ENCODE measurements at regions not wholly inside any gene's neighbourhood (a gene's known extent, or its start where the extent isn't known, plus 50 kb on each side); places are given as distances from the start of the nearest gene placed in this dataset.

DNA sequence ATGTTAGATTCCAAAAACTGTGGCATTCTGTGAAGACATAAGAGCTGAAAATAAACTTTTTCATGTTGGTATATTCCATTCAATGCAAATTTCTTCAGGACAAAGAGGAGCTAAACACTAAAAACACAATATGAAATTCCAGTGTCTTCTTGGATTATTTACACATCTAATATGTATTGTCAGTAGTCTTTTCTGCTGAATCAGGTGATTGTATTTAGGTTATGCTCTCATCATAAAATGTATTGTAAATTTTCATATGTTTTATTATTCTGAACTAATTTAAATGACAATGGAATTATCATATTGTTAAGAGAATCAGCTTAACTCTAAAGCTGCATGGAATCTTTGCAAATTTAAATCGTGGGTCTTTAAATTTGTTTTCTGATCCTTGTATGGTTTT lies 526.7 kb downstream of the PDHA2 start:
- TF ChIP-seq, protein P1, sequence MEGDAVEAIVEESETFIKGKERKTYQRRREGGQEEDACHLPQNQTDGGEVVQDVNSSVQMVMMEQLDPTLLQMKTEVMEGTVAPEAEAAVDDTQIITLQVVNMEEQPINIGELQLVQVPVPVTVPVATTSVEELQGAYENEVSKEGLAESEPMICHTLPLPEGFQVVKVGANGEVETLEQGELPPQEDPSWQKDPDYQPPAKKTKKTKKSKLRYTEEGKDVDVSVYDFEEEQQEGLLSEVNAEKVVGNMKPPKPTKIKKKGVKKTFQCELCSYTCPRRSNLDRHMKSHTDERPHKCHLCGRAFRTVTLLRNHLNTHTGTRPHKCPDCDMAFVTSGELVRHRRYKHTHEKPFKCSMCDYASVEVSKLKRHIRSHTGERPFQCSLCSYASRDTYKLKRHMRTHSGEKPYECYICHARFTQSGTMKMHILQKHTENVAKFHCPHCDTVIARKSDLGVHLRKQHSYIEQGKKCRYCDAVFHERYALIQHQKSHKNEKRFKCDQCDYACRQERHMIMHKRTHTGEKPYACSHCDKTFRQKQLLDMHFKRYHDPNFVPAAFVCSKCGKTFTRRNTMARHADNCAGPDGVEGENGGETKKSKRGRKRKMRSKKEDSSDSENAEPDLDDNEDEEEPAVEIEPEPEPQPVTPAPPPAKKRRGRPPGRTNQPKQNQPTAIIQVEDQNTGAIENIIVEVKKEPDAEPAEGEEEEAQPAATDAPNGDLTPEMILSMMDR (IDR thresholded peaks at IDR 0.05; ENCODE audit: low read length), result no peak
- TF ChIP-seq EZH2 (IDR thresholded peaks at IDR 0.05; ENCODE audit: borderline replicate concordance, low read length), result no peak
